Chondrocyte (in vitro differentiated cells): ENCODE measurements at regions not wholly inside any gene's neighbourhood (a gene's known extent, or its start where the extent isn't known, plus 50 kb on each side); places are given as distances from the start of the nearest gene placed in this dataset.

ENCODE experiments used
- DNase-seq: peaks from one replicate; pipeline ENCODE4 v3.0.0; 2021; ENCODE audit warnings: mixed read lengths, low spot score
- H3K27ac Mint-ChIP-seq: one replicate; pipeline ENCODE4 v1.8.0; 2021; ENCODE audit warnings: mild to moderate bottlenecking, moderate library complexity, mixed read lengths; ENCODE audit not compliant: unreplicated experiment
- H3K27me3 Mint-ChIP-seq: 2 replicates; pipeline ENCODE4 v1.8.0; 2021; ENCODE audit warnings: low read depth, mixed read lengths
- H3K36me3 Mint-ChIP-seq: 2 replicates; pipeline ENCODE4 v1.8.0; 2021; ENCODE audit warnings: low read depth, mixed read lengths
- H3K4me1 Mint-ChIP-seq: 2 replicates; pipeline ENCODE4 v1.8.0; 2021; ENCODE audit warnings: low read depth, mild to moderate bottlenecking, mixed read lengths
- H3K4me3 Mint-ChIP-seq: one replicate; pipeline ENCODE4 v1.8.0; 2021; ENCODE audit warnings: mild to moderate bottlenecking, moderate library complexity, mixed read lengths; ENCODE audit not compliant: unreplicated experiment
- H3K9me3 Mint-ChIP-seq: 2 replicates; pipeline ENCODE4 v1.8.0; 2021; ENCODE audit warnings: low read depth, mixed read lengths
- CTCF ChIP-seq: fragments of 200-600 bp; sonication (generic); IDR thresholded peaks from 2 replicates; pipeline ENCODE4 v1.5.0; 2021; ENCODE audit warnings: antibody characterized with exemption, mild to moderate bottlenecking, moderate library complexity

- Mint-ChIP-seq H3K4me3 (no peak overlapping the region), H3K36me3 (peaks cover 18% of the 10 kb centered on the region)
Observed at GRCh38 chr4:122203407-122203806, 51.3 kb downstream of the BLTP1 start.

GRCh38 chr4:122205687-122206086 lies 53.6 kb downstream of the BLTP1 start:
- Mint-ChIP-seq H3K9me3 (no peaks in the 10 kb centered on the region), H3K27me3 (no peaks in the 10 kb centered on the region), H3K36me3 (peaks cover 24% of the 10 kb centered on the region), H3K4me3 (no peak overlapping the region), H3K27ac (no peak overlapping the region), H3K4me1 (no peaks in the 10 kb centered on the region)
- TF ChIP-seq CTCF, result no peak
- no peak for DNase-seq

More at GRCh38 chr4:122203407-122203806, 51.3 kb downstream of the BLTP1 start:
- Mint-ChIP-seq H3K9me3 (no peaks in the 10 kb centered on the region), H3K27ac (no peak overlapping the region), H3K27me3 (no peaks in the 10 kb centered on the region), H3K4me1 (no peaks in the 10 kb centered on the region)
- no peak for TF ChIP-seq CTCF
- no peak for DNase-seq

- H3K9me3 Mint-ChIP-seq, result peaks cover 8% of the 10 kb centered on the region
- no peaks in the 10 kb centered on the region for H3K27me3 Mint-ChIP-seq
- H3K4me3 Mint-ChIP-seq, result no peak overlapping the region
- H3K4me1 Mint-ChIP-seq, result no peaks in the 10 kb centered on the region
- TF ChIP-seq CTCF, result no peak
- DNase-seq, result no peak
- no peak overlapping the region for H3K27ac Mint-ChIP-seq
- peaks cover 30% of the 10 kb centered on the region for H3K36me3 Mint-ChIP-seq
Observed at GRCh38 chr4:122212880-122213279, 60.7 kb downstream of the BLTP1 start.

- H3K27ac Mint-ChIP-seq, result no peak overlapping the region
Observed at GRCh38 chr4:122218762-122219161, 66.6 kb downstream of the BLTP1 start.

GRCh38 chr4:122219356-122219755 lies 67.2 kb downstream of the BLTP1 start:
- H3K4me3 Mint-ChIP-seq, result no peak overlapping the region
- DNase-seq, result no peak
- H3K36me3 Mint-ChIP-seq, result peaks cover 27% of the 10 kb centered on the region
- no peak for TF ChIP-seq CTCF
- no peaks in the 10 kb centered on the region for H3K27me3 Mint-ChIP-seq
- H3K4me1 Mint-ChIP-seq, result no peaks in the 10 kb centered on the region
- H3K27ac Mint-ChIP-seq, result no peak overlapping the region
- peaks cover 8% of the 10 kb centered on the region for H3K9me3 Mint-ChIP-seq

More at GRCh38 chr4:122218762-122219161, 66.6 kb downstream of the BLTP1 start:
- no peak for DNase-seq
- no peaks in the 10 kb centered on the region for H3K27me3 Mint-ChIP-seq
- peaks cover 8% of the 10 kb centered on the region for H3K9me3 Mint-ChIP-seq
- peak; percentile 69 for TF ChIP-seq CTCF
- peaks cover 27% of the 10 kb centered on the region for H3K36me3 Mint-ChIP-seq
- H3K4me3 Mint-ChIP-seq, result no peak overlapping the region
- H3K4me1 Mint-ChIP-seq, result no peaks in the 10 kb centered on the region
